ENCODE measurements at regions not wholly inside any gene's neighbourhood (a gene's known extent, or its start where the extent isn't known, plus 50 kb on each side); places are given as distances from the start of the nearest gene placed in this dataset.
A peak's percentile ranks its signal among the peaks of the same experiment; 100 is the strongest.

- DNase-seq (ENCODE audit: low spot score), result no peak
Measured at GRCh38 chr6:9942131-9942530, 472.7 kb downstream of the TFAP2A start.

DNA sequence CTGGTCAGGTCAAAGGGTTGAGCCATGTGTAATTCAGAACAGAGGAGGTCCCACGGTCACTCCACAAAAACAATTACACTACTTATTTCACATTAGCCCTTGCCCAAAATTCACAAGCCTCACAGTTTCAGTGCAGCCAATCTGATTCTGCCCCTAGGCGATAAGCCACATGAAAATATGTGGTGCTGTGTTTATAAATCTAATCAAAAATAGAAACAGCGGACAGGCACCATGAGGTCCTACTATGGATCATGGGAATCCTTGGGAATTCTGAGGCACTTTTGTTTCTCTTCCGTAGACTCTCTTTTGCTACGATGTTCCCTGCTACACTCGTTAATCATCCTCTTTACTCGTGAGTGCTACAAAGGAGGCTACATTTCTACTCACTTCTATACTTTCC lies 476.1 kb downstream of the TFAP2A start:
- DNase-seq (ENCODE audit: low spot score), result no peak

- no peak for DNase-seq (ENCODE audit: low spot score)
Measured at GRCh38 chr6:9937031-9937763, 477.7 kb downstream of the TFAP2A start.

- DNase-seq (ENCODE audit: low spot score), result no peak
Measured at GRCh38 chr6:9936551-9936950, 478.3 kb downstream of the TFAP2A start.

GRCh38 chr6:9933677-9934076 lies 481.2 kb downstream of the TFAP2A start:
- DNase-seq (ENCODE audit: low spot score), result no peak

DNA sequence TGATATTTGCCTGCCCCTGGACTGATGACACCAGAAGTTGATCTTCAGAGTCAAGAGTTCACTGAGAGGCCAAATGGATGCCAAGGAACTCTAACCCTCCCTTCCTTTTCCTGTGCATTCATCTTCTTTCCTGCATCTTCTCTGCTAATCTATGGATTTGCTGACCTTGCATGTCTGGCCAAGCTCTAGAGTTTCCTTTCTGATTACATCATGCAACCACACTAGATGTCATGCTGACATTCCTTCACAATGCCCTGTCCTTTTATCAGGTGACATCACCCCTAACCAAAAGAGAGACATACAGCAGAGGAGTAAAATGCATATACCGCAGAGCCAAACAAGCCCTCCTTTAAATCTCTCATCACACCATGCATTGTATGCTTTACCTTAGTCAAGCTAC lies 487.6 kb downstream of the TFAP2A start:
- no peak for DNase-seq (ENCODE audit: low spot score)

DNA sequence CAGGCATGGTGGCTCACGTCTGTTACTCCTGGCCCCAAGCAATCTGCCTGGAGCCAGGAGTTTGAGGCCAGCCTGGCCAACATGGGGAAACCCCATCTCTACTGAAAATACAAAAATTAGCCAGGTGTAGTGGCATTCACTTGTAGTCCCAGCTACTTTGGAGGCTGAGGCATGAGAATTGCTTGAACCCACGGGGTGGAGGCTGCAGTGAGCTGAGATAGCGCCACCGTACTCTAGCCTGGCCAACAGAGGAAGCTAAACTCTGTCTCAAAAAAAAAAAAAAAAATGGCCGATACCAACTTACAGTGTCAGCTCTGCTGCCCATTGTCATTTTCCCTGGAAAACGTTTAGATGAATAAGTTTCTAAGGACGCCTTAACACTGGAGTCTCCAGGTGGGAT lies 489.9 kb downstream of the TFAP2A start:
- DNase-seq (ENCODE audit: low spot score), result no peak

GRCh38 chr6:9921366-9921765 lies 493.5 kb downstream of the TFAP2A start:
- DNase-seq (ENCODE audit: low spot score), result no peak

GRCh38 chr6:9914951-9915350 lies 499.9 kb downstream of the TFAP2A start:
- no peak for DNase-seq (ENCODE audit: low spot score)

DNA sequence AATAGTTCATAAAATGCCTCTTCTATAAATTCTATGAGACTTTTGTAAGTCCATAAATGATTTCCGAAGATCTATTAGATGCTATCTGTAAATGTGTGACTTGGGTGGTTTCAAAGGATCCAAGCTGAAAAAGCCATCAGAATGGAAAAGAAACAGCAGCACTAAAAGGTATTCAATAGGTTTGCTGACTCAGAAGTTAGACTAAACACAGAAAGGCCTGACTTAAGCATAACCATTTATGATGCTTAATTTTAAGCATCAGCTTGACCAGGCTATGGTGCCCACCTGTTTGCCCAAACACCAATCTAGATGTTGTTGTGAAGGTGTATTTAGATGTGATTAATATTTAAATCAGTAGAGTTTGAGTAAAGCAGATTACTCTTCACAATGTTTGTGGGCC lies 513.5 kb downstream of the TFAP2A start:
- no peak for DNase-seq (ENCODE audit: low spot score)

DNA sequence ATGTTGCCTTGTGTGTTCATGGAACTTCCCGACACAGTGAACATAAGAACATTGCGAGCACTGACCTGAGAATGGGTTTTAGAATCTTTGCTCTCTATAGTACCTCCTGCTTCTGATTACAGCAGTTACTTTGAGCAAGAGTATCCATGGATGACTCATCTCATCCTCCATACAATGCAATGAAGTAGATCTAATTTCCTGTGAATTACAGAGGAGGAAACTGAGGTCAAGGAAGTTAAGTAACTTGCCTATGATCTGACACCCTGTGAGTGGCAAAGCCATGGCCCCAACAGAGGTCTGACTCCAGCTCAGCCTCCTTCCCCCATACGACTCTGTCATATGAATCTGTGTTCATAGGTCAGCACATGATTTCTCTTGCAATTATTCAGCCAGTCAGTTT lies 518.1 kb downstream of the TFAP2A start:
- DNase-seq (ENCODE audit: low spot score), result no peak

DNA sequence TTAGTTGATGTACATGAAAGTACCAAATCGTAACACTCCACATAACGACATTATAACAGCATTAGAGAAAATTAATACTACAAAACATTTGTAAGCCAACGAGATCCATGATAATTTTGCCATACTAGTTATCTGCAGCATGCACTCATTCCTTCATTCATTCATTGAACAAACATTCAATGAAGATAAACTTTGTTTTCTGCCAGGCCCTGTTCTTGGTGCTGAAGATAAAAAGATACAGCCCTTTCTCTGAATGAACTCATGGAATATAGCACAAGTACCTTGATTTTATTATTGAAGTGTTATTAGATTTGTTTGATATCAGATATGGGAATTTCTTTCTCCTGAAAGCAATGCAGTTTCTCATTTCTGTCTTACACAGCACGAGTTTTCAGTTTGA lies 524.0 kb downstream of the TFAP2A start:
- no peak for DNase-seq (ENCODE audit: low spot score)

GRCh38 chr6:9890469-9890868 lies 524.4 kb downstream of the TFAP2A start:
- no peak for DNase-seq (ENCODE audit: low spot score)

- DNase-seq (ENCODE audit: low spot score), result no peak
Measured at GRCh38 chr6:9878535-9878934, 536.3 kb downstream of the TFAP2A start.

- DNase-seq (ENCODE audit: low spot score), result no peak
Measured at GRCh38 chr6:9875605-9876353, 539.1 kb downstream of the TFAP2A start.

DNA sequence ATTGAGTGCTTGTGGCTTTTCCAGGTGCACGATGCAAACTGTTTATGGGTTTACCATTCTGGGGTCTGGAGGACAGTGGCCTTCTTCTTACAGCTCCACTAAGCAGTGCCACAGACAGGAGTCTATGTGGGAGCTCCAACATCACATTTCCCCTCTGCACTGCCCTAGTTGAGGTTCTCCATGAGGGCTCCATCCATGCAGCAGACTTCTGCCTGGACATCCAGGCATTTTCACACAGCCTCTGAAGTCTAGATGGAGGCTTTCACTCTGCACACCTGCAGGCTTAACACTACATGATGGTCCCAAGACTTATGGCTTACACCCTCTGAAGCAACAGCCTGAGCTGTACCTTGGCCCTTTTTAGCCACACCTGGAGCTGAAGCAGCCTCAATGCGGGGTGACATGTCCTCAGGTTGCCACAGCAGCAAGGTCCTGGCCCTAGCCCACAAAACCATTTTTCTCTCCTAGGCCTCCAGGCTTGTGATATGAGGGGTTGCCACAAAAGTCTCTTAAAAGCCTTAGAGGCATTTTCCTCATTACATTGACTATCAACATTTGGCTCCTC lies 552.2 kb downstream of the TFAP2A start:
- no peak for DNase-seq (ENCODE audit: low spot score)

DNA sequence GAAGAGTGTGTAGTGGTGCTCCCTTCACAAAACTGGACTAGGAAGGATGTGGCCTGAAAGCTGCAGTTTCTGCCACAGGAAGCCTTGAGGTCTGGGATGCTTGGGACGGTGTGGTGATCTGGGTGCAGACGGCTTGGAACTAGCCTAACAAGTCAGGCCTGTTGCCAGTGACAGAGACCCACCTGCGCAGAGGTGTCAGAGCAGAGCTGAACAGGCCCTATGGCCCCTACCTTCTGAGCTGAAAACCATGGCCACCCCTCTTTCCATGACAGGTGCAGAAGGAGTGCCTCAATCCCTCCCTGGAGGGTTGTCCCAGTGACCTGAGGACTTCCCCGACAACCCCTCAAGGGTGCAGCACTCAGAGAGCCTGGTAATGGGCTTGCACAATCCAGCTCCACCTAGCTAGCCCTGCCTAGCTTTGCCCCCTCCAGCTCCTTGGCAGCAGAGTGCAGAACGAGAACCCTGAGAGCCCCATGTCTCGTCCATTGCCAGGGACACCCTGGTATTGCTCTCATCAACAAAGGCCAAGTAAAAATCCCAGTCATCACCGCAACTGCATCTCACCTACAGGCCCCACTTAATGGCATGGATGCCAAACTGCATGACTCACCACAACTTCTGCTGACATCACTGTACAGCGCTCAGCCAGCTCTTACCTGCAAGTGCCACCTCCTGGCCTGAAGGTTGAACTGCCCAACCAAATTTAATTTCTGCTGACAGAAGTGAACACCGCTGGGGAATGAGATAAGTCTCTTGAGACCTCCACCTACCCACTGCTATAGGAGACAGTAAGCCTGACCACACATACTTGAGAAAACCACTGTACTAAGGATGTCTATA lies 563.1 kb downstream of the TFAP2A start:
- DNase-seq (ENCODE audit: low spot score), result peak; percentile 6

GRCh38 chr6:9851006-9851405 lies 563.9 kb downstream of the TFAP2A start:
- DNase-seq (ENCODE audit: low spot score), result no peak

DNA sequence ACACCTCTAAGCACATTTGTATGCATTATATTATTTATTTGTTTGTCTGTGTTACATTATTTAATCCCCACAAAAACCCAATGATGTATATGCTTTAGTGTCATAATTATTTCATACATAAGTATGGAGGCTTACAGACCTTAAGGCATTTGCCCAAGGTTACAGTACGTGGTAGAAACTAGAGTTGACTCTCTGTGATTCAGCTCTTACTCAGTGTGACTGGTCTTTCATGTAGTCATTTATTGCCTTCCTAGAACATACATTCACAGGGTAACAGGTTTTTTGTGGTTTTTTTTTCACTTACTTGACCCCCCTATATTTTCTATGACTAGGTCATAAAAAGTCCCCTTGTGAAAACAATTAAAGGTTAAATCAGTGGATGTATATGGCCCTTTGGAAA lies 566.8 kb downstream of the TFAP2A start:
- DNase-seq (ENCODE audit: low spot score), result no peak

DNA sequence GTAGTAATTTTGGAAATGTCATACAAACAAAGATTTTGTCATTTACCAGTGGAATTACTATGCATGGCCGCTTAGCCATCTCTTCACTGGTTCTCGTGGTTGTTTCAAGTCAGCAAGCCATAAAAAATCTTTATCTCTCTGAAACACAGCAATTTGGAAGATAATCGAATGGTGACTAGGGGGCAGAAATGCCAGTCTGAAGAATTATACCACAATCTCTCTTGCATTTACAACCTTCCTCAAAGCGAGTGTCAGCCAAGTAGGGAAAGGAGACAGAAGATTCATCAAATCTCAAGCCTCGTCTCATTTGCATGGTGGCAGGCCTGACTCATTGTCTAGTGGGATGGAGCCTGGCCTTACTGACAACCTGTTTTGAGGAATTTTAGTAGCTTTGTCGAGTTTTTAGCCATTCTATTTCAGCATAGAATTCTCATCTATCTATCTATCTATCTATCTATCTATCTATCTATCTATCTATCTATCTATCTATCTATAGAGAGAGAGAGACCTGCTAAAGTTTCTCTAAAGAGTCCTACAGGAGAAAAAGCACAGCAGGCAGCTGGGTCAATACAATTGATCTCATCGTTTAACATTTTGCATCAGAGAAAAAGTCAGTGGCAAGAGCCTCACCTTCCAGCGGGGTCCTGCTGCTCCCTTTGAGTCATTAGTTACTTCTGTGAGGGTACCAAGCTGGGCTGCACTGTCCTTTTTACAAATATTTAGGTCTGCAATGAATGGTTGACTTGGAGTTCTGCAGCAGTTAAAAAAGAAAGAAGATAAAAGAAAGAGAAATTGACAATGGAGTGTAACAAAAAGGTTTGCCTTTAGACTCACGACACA lies 572.8 kb downstream of the TFAP2A start:
- no peak for DNase-seq (ENCODE audit: low spot score)

GRCh38 chr6:9834233-9834632 lies 580.6 kb downstream of the TFAP2A start:
- DNase-seq (ENCODE audit: low spot score), result no peak

DNA sequence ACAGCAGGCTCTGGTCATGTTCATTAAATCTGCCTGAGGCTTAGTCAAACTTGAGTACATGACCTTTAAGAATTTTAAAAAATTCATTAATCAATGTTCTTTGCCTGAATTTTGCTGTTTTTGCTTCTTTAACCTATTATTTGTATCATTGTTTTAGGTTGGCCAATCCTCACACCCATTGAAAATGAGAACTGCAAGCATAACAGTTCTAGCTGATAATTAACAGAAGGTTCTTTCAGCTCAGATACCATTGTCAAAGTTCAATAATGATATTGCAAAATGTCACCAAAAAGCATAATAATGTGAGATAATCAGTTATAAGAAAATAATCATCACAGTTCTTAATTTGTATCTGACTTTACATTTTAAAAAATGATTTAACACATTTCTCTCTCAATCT lies 583.1 kb downstream of the TFAP2A start:
- DNase-seq (ENCODE audit: low spot score), result no peak

All from HuH-7 (cell line).